OCI-LY3 (cell line): ENCODE measurements at regions not wholly inside any gene's neighbourhood (a gene's known extent, or its start where the extent isn't known, plus 50 kb on each side); places are given as distances from the start of the nearest gene placed in this dataset.

Experiments used
- H2AFZ ChIP-seq: fragments of 200-600, 300-600 bp; shearing (Covaris generic); 2 replicates; pipeline ENCODE4 v1.6.0; 2014; ENCODE audit warnings: antibody characterized with exemption, low read depth, low read length
- H3K27ac ChIP-seq: fragments of 200-600, 300-600 bp; sonication (generic); 2 replicates; pipeline ENCODE4 v1.5.1; 2014; ENCODE audit warnings: mild to moderate bottlenecking, low read length, moderate library complexity, mixed read lengths
- H3K27me3 ChIP-seq: fragments of 200-600, 300-600 bp; sonication (generic); 2 replicates; pipeline ENCODE4 v1.6.1; 2014; ENCODE audit warnings: low read depth, low read length, mixed read lengths
- H3K36me3 ChIP-seq: fragments of 200-600, 300-600 bp; sonication (generic); replicated peaks from 2 replicates; pipeline ENCODE3; 2014; ENCODE audit warnings: low read depth, low read length, mixed read lengths
- H3K4me1 ChIP-seq: fragments of 300-600, 200-600 bp; sonication (generic); 2 replicates; pipeline ENCODE4 v1.6.1; 2014; ENCODE audit warnings: low read length, mixed read lengths
- H3K4me2 ChIP-seq: fragments of 200-600, 300-600 bp; sonication (generic); 2 replicates; pipeline ENCODE4 v1.6.1; 2014; ENCODE audit warnings: low read length, mixed read lengths
- H3K4me3 ChIP-seq: fragments of 300-600, 200-600 bp; sonication (generic); 2 replicates; pipeline ENCODE4 v1.5.1; 2014; ENCODE audit warnings: antibody characterized with exemption, mild to moderate bottlenecking, low read length, moderate library complexity
- H3K79me2 ChIP-seq: fragments of 300-600, 200-600 bp; shearing (Covaris generic); 2 replicates; pipeline ENCODE4 v1.6.1; 2014; ENCODE audit warnings: mild to moderate bottlenecking, low read length, mixed read lengths
- H3K9ac ChIP-seq: fragments of 300-600, 200-600 bp; shearing (Covaris generic); 2 replicates; pipeline ENCODE4 v1.6.0; 2014; ENCODE audit warnings: mild to moderate bottlenecking, low read length, moderate library complexity
- H3K9me3 ChIP-seq: fragments of 200-600, 300-600 bp; shearing (Covaris generic); 2 replicates; pipeline ENCODE4 v1.6.1; 2014; ENCODE audit warnings: low read length, mixed read lengths; ENCODE audit not compliant: insufficient read depth
- H4K20me1 ChIP-seq: fragments of 200-600, 300-600 bp; sonication (generic); 2 replicates; pipeline ENCODE4 v1.6.1; 2016; ENCODE audit warnings: low read length, mixed read lengths; ENCODE audit not compliant: insufficient read depth
- EZH2phosphoT487 ChIP-seq: fragments of 200-600 bp; shearing (Covaris generic); IDR thresholded peaks from 2 replicates; pipeline ENCODE4 v1.6.1; 2018; ENCODE audit warnings: antibody characterized with exemption, mixed run types, low read depth
- TF ChIP-seq, protein P1 (sequence below): fragments of 200-600, 300-600 bp; sonication (generic); IDR thresholded peaks from 2 replicates; pipeline ENCODE4 v1.5.1; 2014; ENCODE audit warnings: antibody characterized with exemption, low read length, low read depth

DNA sequence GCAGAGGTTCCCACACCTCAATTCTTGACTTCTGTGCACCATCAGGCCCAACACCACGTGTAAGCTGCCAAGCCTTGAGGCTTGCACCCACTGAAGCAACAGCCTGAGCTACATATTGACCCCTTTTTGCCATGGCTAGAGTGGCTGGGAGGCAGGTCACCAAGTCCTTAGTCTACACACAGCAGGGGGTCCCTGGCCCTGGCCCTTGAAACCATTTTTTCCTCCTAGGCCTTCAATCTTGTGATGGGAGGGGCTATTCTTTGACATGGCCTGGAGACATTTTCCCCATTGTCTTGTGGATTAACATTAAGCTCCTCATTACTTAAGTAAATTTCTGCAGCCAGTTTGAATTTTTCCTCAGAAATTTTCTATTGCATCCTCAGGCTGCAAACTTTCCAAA, 336.6 kb downstream of the IL15 start:
- H3K27ac ChIP-seq = no peak overlapping the region
- no peak overlapping the region for H2AFZ ChIP-seq
- TF ChIP-seq, protein P1, sequence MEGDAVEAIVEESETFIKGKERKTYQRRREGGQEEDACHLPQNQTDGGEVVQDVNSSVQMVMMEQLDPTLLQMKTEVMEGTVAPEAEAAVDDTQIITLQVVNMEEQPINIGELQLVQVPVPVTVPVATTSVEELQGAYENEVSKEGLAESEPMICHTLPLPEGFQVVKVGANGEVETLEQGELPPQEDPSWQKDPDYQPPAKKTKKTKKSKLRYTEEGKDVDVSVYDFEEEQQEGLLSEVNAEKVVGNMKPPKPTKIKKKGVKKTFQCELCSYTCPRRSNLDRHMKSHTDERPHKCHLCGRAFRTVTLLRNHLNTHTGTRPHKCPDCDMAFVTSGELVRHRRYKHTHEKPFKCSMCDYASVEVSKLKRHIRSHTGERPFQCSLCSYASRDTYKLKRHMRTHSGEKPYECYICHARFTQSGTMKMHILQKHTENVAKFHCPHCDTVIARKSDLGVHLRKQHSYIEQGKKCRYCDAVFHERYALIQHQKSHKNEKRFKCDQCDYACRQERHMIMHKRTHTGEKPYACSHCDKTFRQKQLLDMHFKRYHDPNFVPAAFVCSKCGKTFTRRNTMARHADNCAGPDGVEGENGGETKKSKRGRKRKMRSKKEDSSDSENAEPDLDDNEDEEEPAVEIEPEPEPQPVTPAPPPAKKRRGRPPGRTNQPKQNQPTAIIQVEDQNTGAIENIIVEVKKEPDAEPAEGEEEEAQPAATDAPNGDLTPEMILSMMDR = no peak
- no peak for TF ChIP-seq EZH2phosphoT487
- peaks cover 5% of the 10 kb centered on the region for H3K36me3 ChIP-seq
- no peak overlapping the region for H3K9ac ChIP-seq
- H3K27me3 ChIP-seq = no peaks in the 10 kb centered on the region
- no peaks in the 10 kb centered on the region for H3K79me2 ChIP-seq
- H4K20me1 ChIP-seq = no peaks in the 10 kb centered on the region
- H3K4me3 ChIP-seq = no peak overlapping the region
- H3K4me2 ChIP-seq = no peak overlapping the region
- H3K4me1 ChIP-seq = peaks cover 28% of the 10 kb centered on the region
- H3K9me3 ChIP-seq = peaks cover 8% of the 10 kb centered on the region; the same call in 1 of the 2 replicates
